Liver (tissue), 3 donors: ENCODE measurements at regions not wholly inside any gene's neighbourhood (a gene's known extent, or its start where the extent isn't known, plus 50 kb on each side); places are given as distances from the start of the nearest gene placed in this dataset.

Experiments used
- ATF3 ChIP-seq: IDR thresholded peaks from 2 replicates; pipeline ENCODE4 v1.6.1; 2016; ENCODE audit warnings: antibody characterized with exemption
- CTCF ChIP-seq: fragments of 150-350 bp; IDR thresholded peaks from 2 replicates; pipeline ENCODE4 v1.5.1; 2017; ENCODE audit warnings: improper control_type of control experiment, low read depth, low read length; ENCODE audit not compliant: missing input control
- HNF4G ChIP-seq: IDR thresholded peaks from 2 replicates; pipeline ENCODE4 v1.6.1; 2016; ENCODE audit warnings: antibody characterized with exemption
- JUND ChIP-seq, 2 donors: IDR thresholded peaks; 2 replicates each; pipeline ENCODE4 v1.6.1; 2016; ENCODE audit warnings: antibody characterized with exemption in 2 of 2
- MAX ChIP-seq: IDR thresholded peaks from 2 replicates; pipeline ENCODE4 v1.6.1; 2016; ENCODE audit warnings: antibody characterized with exemption
- RAD21 ChIP-seq, 2 donors: IDR thresholded peaks; 2 replicates each; pipeline ENCODE4 v1.6.1; 2016; ENCODE audit warnings: antibody characterized with exemption in 2 of 2, mild to moderate bottlenecking in 2 of 2
- REST ChIP-seq: IDR thresholded peaks from 2 replicates; pipeline ENCODE4 v1.6.1; 2016; ENCODE audit warnings: antibody characterized with exemption, mild to moderate bottlenecking
- RXRA ChIP-seq, 2 donors: IDR thresholded peaks; 2 replicates each; pipeline ENCODE4 v1.6.1; 2017 to 2018; ENCODE audit warnings: antibody characterized with exemption in 2 of 2, mild to moderate bottlenecking in 1 of 2
- YY1 ChIP-seq: IDR thresholded peaks from 2 replicates; pipeline ENCODE4 v1.6.1; 2016; ENCODE audit warnings: antibody characterized with exemption, mild to moderate bottlenecking
- ZBTB33 ChIP-seq: IDR thresholded peaks from 2 replicates; pipeline ENCODE4 v1.6.1; 2016; ENCODE audit warnings: antibody characterized with exemption
- donor health status: healthy.
- donor health status: healthy.

- TF ChIP-seq HNF4G = no peak
- no peak for TF ChIP-seq CTCF
- TF ChIP-seq JUND (IDR thresholded peaks at IDR 0.05) = no peak
- TF ChIP-seq YY1 = no peak
- TF ChIP-seq MAX = no peak
- TF ChIP-seq RAD21 (IDR thresholded peaks at IDR 0.05) = no peak
- TF ChIP-seq ATF3 = no peak
- no peak for TF ChIP-seq RXRA (IDR thresholded peaks at IDR 0.05)
- TF ChIP-seq ZBTB33 = no peak
- TF ChIP-seq REST = no peak
Measured at GRCh38 chr6:140544431-140544830, 1170.0 kb upstream of the CITED2 start.
